Ishikawa (cell line): ENCODE measurements at regions not wholly inside any gene's neighbourhood (a gene's known extent, or its start where the extent isn't known, plus 50 kb on each side); places are given as distances from the start of the nearest gene placed in this dataset.

Experiments used
- CEBPB ChIP-seq: IDR thresholded peaks from 2 replicates; pipeline ENCODE4 v1.6.1; 2012
- CREB1 ChIP-seq: IDR thresholded peaks from 2 replicates; pipeline ENCODE4 v1.6.1; 2012; ENCODE audit warnings: low read depth
- EGR1 ChIP-seq: IDR thresholded peaks from 2 replicates; pipeline ENCODE4 v1.6.1; 2012
- EP300 ChIP-seq: IDR thresholded peaks from 2 replicates; pipeline ENCODE4 v1.6.1; 2012; ENCODE audit warnings: borderline replicate concordance
- FOXM1 ChIP-seq: IDR thresholded peaks from 2 replicates; pipeline ENCODE4 v1.6.1; 2012; ENCODE audit warnings: low read depth, borderline replicate concordance
- NFIC ChIP-seq: IDR thresholded peaks from 2 replicates; pipeline ENCODE4 v1.6.1; 2012
- RAD21 ChIP-seq: IDR thresholded peaks from 2 replicates; pipeline ENCODE4 v1.6.1; 2012; ENCODE audit warnings: low read depth
- TAF1 ChIP-seq: IDR thresholded peaks from 2 replicates; pipeline ENCODE4 v1.6.1; 2012; ENCODE audit warnings: low read depth, mild to moderate bottlenecking
- TCF12 ChIP-seq: IDR thresholded peaks from 2 replicates; pipeline ENCODE4 v1.6.1; 2012; ENCODE audit warnings: low read depth
- TEAD4 ChIP-seq: IDR thresholded peaks from 2 replicates; pipeline ENCODE4 v1.6.1; 2012
- YY1 ChIP-seq: IDR thresholded peaks from 2 replicates; pipeline ENCODE4 v1.6.1; 2012; ENCODE audit warnings: low read depth
- ZBTB7A ChIP-seq: IDR thresholded peaks from 2 replicates; pipeline ENCODE4 v1.6.1; 2012; ENCODE audit warnings: low read depth
- TF ChIP-seq, protein P1 (sequence below): IDR thresholded peaks from 2 replicates; pipeline ENCODE4 v1.6.1; 2012
- TF ChIP-seq, protein P2 (sequence below): IDR thresholded peaks from 2 replicates; pipeline ENCODE4 v1.6.1; 2012; ENCODE audit warnings: low read depth, mild to moderate bottlenecking
- TF ChIP-seq, protein P3 (sequence below): IDR thresholded peaks from 2 replicates; pipeline ENCODE4 v1.6.1; 2012

- TF ChIP-seq TEAD4 (no peak), NFIC (no peak), TCF12 (no peak), RAD21 (no peak), ZBTB7A (no peak), EGR1 (no peak), TAF1 (no peak), CEBPB (no peak), YY1 (no peak), CREB1 (no peak), EP300 (no peak), FOXM1 (no peak)
- TF ChIP-seq, protein P1, sequence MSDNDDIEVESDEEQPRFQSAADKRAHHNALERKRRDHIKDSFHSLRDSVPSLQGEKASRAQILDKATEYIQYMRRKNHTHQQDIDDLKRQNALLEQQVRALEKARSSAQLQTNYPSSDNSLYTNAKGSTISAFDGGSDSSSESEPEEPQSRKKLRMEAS: no peak
- TF ChIP-seq, protein P2, sequence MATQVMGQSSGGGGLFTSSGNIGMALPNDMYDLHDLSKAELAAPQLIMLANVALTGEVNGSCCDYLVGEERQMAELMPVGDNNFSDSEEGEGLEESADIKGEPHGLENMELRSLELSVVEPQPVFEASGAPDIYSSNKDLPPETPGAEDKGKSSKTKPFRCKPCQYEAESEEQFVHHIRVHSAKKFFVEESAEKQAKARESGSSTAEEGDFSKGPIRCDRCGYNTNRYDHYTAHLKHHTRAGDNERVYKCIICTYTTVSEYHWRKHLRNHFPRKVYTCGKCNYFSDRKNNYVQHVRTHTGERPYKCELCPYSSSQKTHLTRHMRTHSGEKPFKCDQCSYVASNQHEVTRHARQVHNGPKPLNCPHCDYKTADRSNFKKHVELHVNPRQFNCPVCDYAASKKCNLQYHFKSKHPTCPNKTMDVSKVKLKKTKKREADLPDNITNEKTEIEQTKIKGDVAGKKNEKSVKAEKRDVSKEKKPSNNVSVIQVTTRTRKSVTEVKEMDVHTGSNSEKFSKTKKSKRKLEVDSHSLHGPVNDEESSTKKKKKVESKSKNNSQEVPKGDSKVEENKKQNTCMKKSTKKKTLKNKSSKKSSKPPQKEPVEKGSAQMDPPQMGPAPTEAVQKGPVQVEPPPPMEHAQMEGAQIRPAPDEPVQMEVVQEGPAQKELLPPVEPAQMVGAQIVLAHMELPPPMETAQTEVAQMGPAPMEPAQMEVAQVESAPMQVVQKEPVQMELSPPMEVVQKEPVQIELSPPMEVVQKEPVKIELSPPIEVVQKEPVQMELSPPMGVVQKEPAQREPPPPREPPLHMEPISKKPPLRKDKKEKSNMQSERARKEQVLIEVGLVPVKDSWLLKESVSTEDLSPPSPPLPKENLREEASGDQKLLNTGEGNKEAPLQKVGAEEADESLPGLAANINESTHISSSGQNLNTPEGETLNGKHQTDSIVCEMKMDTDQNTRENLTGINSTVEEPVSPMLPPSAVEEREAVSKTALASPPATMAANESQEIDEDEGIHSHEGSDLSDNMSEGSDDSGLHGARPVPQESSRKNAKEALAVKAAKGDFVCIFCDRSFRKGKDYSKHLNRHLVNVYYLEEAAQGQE: no peak
- TF ChIP-seq, protein P3, sequence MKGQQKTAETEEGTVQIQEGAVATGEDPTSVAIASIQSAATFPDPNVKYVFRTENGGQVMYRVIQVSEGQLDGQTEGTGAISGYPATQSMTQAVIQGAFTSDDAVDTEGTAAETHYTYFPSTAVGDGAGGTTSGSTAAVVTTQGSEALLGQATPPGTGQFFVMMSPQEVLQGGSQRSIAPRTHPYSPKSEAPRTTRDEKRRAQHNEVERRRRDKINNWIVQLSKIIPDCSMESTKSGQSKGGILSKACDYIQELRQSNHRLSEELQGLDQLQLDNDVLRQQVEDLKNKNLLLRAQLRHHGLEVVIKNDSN: no peak
These were observed 992.2 kb upstream of the MIR17HG start for GRCh38 chr13:90355162-90355751.

- TF ChIP-seq, protein P2: no peak
- TF ChIP-seq TAF1: no peak
- no peak for TF ChIP-seq EP300
- no peak for TF ChIP-seq RAD21
- TF ChIP-seq TCF12: no peak
- TF ChIP-seq, protein P3: no peak
- TF ChIP-seq YY1: no peak
- TF ChIP-seq, protein P1: no peak
- TF ChIP-seq CEBPB: no peak
- no peak for TF ChIP-seq TEAD4
These were observed 986.7 kb upstream of the MIR17HG start for GRCh38 chr13:90360785-90361184.

- TF ChIP-seq NFIC: no peak
- no peak for TF ChIP-seq EGR1
- TF ChIP-seq FOXM1: no peak
- no peak for TF ChIP-seq ZBTB7A
- TF ChIP-seq TCF12: no peak
- no peak for TF ChIP-seq TAF1
- no peak for TF ChIP-seq CEBPB
- TF ChIP-seq, protein P3: no peak
- TF ChIP-seq, protein P2: no peak
- no peak for TF ChIP-seq EP300
- no peak for TF ChIP-seq TEAD4
- no peak for TF ChIP-seq RAD21
- TF ChIP-seq, protein P1: no peak
- TF ChIP-seq CREB1: no peak
- TF ChIP-seq YY1: no peak
These were observed 984.8 kb upstream of the MIR17HG start for GRCh38 chr13:90362707-90363106.

- no peak for TF ChIP-seq EGR1
- TF ChIP-seq RAD21: no peak; the same call in 1 of the 2 replicates
- no peak for TF ChIP-seq TEAD4
- TF ChIP-seq, protein P2: no peak
- TF ChIP-seq CEBPB: no peak
- TF ChIP-seq NFIC: no peak
- no peak for TF ChIP-seq TAF1
- TF ChIP-seq ZBTB7A: no peak
These were observed 982.4 kb upstream of the MIR17HG start for GRCh38 chr13:90365130-90365529.
